Stimulated activated CD8-positive, alpha-beta memory T cell treated with anti-CD3 and anti-CD28 coated beads, Interleukin-7, amount 100 ng/mL, for 24 hours (primary cell): ENCODE measurements at regions not wholly inside any gene's neighbourhood (a gene's known extent, or its start where the extent isn't known, plus 50 kb on each side); places are given as distances from the start of the nearest gene placed in this dataset.

Experiments used
- DNase-seq: peaks from one replicate; pipeline ENCODE4 v3.0.0-alpha.2; 2020; ENCODE audit warnings: low read depth

GRCh38 chr12:77294016-77294415 is 228.6 kb upstream of the E2F7 start:
- no peak for DNase-seq

GRCh38 chr12:77274926-77275325 is 209.6 kb upstream of the E2F7 start:
- DNase-seq: no peak

- no peak for DNase-seq
These were observed 208.5 kb upstream of the E2F7 start for GRCh38 chr12:77273898-77274297.

- DNase-seq: no peak
These were observed 191.6 kb upstream of the E2F7 start for GRCh38 chr12:77256956-77257355.

- DNase-seq: no peak
These were observed 188.0 kb upstream of the E2F7 start for GRCh38 chr12:77253321-77253720.

- no peak for DNase-seq
These were observed 186.4 kb upstream of the E2F7 start for GRCh38 chr12:77251799-77252198.

- no peak for DNase-seq
These were observed 184.5 kb upstream of the E2F7 start for GRCh38 chr12:77249892-77250291.

- DNase-seq: no peak
These were observed 182.7 kb upstream of the E2F7 start for GRCh38 chr12:77248036-77248435.

- DNase-seq: no peak
These were observed 182.2 kb upstream of the E2F7 start for GRCh38 chr12:77247542-77247941.

GRCh38 chr12:77243345-77243744 is 178.0 kb upstream of the E2F7 start:
- DNase-seq: no peak

GRCh38 chr12:77239617-77240016 is 174.2 kb upstream of the E2F7 start:
- no peak for DNase-seq

- no peak for DNase-seq
These were observed 173.0 kb upstream of the E2F7 start for GRCh38 chr12:77238335-77238734.

GRCh38 chr12:77237896-77238295 is 172.5 kb upstream of the E2F7 start:
- DNase-seq: no peak

GRCh38 chr12:77236066-77236465 is 170.7 kb upstream of the E2F7 start:
- no peak for DNase-seq

- no peak for DNase-seq
These were observed 166.7 kb upstream of the E2F7 start for GRCh38 chr12:77232045-77232444.

- DNase-seq: no peak
These were observed 166.1 kb upstream of the E2F7 start for GRCh38 chr12:77231501-77231918.

GRCh38 chr12:77229640-77230442 is 164.5 kb upstream of the E2F7 start:
- DNase-seq: no peak

GRCh38 chr12:77228376-77228775 is 163.0 kb upstream of the E2F7 start:
- DNase-seq: no peak

GRCh38 chr12:77226368-77226767 is 161.0 kb upstream of the E2F7 start:
- DNase-seq: no peak

GRCh38 chr12:77225373-77225772 is 160.0 kb upstream of the E2F7 start:
- no peak for DNase-seq

GRCh38 chr12:77224346-77224745 is 159.0 kb upstream of the E2F7 start:
- no peak for DNase-seq

GRCh38 chr12:77222336-77222735 is 157.0 kb upstream of the E2F7 start:
- no peak for DNase-seq

- no peak for DNase-seq
These were observed 155.2 kb upstream of the E2F7 start for GRCh38 chr12:77220586-77220985.

- no peak for DNase-seq
These were observed 152.9 kb upstream of the E2F7 start for GRCh38 chr12:77218278-77218677.
